Stimulated activated CD4-positive, alpha-beta T cell treated with anti-CD3 and anti-CD28 coated beads, Interleukin-4, amount 100 ng/mL, for 1 hour (primary cell): ENCODE measurements at regions not wholly inside any gene's neighbourhood (a gene's known extent, or its start where the extent isn't known, plus 50 kb on each side); places are given as distances from the start of the nearest gene placed in this dataset.

Experiments used
- DNase-seq: peaks from one replicate; pipeline ENCODE4 v3.0.0-alpha.2; 2020

DNA sequence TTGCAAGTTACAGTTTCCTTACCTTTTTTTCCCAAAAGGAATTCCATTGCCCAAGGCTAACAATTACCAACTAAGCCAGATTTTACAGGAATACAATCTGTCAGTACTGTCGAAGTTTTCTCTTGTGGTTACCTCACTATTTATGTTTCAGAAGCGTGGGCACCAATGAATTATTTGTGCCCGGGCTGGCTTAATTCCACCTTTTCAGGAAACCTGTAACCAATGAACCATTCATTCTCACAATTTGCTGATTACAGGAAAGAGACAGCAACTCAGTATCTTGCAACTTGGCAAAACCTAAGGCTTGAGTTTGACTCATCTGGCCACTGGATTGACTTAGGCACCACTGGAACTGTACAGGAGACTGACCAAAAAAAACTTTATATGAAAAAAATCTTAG is 485.6 kb downstream of the INHBA start:
- no peak for DNase-seq

DNA sequence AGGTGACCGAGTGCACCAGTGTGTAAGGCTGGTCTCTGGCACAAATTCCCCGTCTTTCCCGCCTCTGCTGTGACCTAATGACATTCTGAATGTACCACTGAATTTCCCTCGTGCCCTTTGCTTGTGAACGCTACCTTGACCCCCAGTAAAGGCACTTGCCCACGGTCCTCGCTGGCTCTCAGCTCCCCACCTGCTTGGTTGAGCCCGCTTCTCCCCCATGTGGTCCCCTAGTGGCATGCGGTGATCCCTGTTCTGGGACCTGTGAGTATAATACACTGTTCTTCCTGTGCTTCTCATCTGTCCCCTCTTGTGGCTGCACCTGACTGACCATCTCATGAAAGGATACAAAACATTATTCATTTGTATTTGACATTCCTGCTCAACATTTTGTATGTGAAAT is 495.7 kb downstream of the INHBA start:
- DNase-seq = no peak

DNA sequence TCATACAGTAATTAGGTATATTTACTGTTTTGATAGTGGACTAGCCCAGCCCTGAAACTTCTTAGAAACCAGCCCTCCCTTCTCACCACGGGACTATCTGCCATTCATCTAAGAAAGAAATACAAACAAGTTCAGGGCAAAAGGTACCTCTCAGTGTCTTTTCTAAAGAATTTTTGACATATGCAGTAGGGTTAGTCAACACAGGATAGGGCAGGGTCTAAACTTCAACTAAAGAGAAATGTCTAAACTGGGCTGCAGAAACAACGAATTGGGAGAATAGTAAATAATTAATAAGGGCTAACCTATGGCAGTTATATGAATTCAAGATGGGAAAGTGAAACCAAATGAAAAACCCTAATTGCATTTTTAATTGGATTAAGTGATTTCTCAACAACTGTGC is 496.6 kb downstream of the INHBA start:
- no peak for DNase-seq

DNA sequence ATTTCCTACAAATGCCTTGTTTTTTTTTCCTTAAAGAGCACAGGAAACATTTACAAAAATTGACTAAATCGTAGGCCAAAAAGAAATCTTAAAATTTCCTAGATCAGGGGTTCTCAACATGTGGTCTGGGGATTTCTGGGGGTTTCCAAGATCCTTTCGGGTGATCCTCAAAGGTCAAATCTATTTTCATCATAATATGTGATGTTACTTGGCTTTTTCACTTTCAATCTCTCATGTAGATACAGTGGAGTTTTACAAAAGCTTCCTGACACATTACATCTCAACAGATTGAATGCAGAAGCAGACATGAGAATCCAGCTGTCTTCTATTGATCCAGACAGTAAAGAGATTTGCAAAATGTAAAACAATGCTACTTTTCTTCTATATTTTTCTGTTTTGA is 497.3 kb downstream of the INHBA start:
- DNase-seq = no peak

DNA sequence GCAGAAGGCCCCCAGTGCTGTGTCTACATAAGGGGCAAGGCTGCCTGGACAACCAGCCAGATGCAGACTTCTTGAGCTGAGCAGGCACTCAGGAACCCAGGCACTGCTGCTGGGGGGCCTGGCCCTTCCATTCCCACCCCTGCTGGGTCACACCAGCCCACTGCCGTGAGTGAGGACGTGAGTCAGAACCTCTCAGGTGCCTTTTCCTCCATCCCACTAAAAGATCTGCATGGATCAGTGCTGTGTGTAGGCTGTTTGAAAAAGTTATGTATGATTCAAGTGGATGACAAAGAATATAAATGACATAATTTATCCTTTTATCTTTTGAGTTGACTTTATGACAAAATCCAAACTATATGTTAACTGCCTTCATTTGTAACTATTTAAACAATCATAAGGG is 499.3 kb downstream of the INHBA start:
- DNase-seq = no peak

- DNase-seq = no peak
These were observed 501.9 kb downstream of the INHBA start for GRCh38 chr7:41201021-41201420.

GRCh38 chr7:41199136-41199535 is 503.8 kb downstream of the INHBA start:
- DNase-seq = no peak

- DNase-seq = no peak
These were observed 504.4 kb downstream of the INHBA start for GRCh38 chr7:41198502-41198901.

DNA sequence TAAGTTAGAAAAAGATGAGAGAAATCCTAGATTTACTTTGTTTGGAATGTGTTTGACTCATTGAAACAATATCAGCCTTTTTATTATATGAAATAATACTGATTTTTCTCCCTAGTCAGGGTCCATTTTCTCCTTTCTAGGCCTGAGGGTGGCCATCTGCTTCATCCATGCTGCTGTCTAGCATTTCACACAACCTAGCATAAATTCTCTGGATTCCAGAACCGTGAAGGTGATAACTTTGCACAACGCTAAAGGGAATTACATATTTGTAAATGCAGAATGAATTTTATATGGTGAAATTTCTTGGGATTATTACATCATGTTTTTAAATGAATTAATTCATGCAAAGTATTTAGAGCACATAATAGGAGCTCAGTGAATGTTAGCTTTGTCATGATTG is 505.1 kb downstream of the INHBA start:
- DNase-seq = no peak

- no peak for DNase-seq
These were observed 509.1 kb downstream of the INHBA start for GRCh38 chr7:41193738-41194282.

GRCh38 chr7:41190581-41190980 is 512.3 kb downstream of the INHBA start:
- DNase-seq = no peak

GRCh38 chr7:41189866-41190265 is 513.0 kb downstream of the INHBA start:
- no peak for DNase-seq

- no peak for DNase-seq
These were observed 514.4 kb downstream of the INHBA start for GRCh38 chr7:41188163-41189130.

DNA sequence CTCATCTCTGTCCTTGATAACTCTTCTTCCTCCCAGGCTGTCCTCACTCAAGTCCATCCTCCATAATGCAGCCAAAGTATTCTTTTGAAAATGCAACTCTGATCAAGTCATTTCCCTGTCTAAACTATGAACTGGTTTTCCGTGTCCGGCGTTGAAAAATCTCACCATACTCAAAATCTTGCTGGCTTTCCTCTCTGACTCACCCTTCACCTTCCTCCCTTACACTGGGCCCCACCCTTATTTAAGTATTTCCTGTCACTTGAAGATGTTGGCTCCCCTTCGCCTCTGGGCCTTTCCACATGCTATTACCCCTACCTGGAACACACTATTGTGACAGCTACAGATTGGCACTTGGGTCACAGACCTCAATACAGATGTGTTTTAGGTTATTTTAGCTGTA is 515.6 kb downstream of the INHBA start:
- DNase-seq = no peak

GRCh38 chr7:41185851-41186250 is 517.0 kb downstream of the INHBA start:
- no peak for DNase-seq

- no peak for DNase-seq
These were observed 519.1 kb downstream of the INHBA start for GRCh38 chr7:41183741-41184140.

- no peak for DNase-seq
These were observed 520.1 kb downstream of the INHBA start for GRCh38 chr7:41182782-41183181.

GRCh38 chr7:41175435-41175834 is 527.5 kb downstream of the INHBA start:
- DNase-seq = no peak

- no peak for DNase-seq
These were observed 528.4 kb downstream of the INHBA start for GRCh38 chr7:41174521-41174920.

DNA sequence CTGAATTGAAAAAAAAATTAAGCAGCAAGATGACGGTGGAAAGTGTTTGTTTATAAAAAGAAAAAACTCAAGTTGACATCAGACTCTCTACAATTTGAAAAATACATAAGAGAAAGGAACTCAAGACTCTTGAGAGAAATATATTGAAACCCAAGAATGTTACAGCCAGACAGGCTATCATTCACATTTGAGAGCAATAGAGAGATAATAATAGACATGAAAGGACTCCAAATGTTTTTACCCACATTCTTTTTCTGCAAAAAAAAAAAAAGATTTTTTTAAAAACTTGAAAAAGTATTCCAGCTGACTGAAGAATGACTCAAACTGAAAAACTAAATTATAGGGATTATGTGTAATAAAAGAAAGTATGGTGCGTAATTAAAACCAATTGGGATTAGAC is 532.4 kb downstream of the INHBA start:
- DNase-seq = no peak

DNA sequence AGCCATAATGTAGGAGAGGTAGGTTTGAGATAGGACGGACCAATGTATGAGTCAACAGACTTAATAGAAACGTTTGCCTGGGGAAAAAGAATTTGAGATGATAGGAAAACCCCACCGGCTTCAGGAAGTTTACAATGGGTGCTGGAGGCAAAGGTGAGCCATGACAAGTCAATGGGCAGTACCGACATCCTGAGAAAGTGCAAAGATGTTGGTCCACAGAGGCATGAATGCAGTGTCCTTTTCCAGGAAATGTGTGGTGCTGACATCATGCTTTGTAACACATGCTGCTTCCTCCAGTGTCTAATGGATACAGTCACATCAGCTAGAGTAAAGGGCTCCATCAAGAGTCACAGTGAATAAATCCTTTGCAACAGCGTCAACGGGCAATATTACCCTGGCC is 533.6 kb downstream of the INHBA start:
- DNase-seq = no peak

DNA sequence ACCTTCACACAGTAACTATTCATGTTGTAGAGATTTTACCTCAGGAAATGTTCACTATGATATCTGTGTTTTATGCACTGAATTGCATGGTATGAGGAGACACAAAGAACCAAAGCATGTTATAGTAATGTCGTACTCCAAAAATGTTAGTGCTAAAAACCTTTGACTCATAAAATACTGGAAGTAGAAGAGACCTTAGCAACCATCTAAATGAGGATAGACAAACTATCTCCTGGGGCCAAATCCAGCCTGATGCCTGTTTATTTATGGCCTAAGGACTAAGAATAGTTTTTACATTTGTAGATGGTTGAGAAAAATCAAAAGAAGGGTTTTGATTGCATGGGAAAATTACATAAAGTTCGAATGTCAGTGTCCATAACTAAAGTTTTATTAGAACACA is 535.1 kb downstream of the INHBA start:
- no peak for DNase-seq

DNA sequence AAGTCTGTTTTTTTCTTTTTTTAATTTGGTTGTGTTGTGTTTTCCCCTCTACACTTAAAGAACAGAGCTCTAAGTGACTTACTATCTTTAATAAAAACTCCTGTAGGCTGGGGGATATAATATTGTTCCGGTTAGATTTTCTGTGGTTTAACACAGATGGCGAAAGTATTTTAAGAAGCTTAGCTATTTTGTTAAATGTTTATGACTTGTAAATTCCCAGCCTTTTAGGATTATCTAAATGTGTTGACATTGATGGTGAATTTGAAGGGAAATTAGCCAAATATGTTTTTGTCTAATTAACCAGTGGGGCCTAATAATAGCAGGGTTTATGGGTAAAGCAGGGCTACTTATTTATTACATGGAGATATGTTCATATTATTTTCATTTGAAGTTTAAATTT is 538.5 kb downstream of the INHBA start:
- no peak for DNase-seq

DNA sequence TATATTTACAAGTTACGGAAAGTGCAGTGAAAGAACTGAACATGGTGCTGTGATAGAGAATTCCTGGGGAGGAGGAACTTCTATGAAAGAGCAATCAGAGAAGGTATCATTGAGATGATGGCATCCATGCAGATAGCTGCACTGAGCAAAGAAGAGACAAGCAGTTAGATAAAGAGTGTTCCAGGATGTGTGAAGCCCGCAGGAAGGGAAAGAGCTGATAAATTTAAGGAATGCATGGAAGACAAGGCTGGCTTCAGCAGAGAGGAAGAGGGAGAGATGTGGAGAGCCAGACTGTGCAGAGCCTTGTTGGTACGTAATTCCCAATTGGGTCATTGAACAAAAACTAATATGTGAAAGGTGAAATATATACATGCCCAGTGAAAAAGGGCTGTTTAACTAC is 538.9 kb downstream of the INHBA start:
- DNase-seq = no peak

GRCh38 chr7:41162612-41163011 is 540.3 kb downstream of the INHBA start:
- DNase-seq = no peak
